ENCODE measurements at regions not wholly inside any gene's neighbourhood (a gene's known extent, or its start where the extent isn't known, plus 50 kb on each side); places are given as distances from the start of the nearest gene placed in this dataset.
"Not testable (repeated sequence)": the region's sequence is repeated elsewhere in the genome, so short reads cannot be mapped to it uniquely, and the experiment has no call there.

DNA sequence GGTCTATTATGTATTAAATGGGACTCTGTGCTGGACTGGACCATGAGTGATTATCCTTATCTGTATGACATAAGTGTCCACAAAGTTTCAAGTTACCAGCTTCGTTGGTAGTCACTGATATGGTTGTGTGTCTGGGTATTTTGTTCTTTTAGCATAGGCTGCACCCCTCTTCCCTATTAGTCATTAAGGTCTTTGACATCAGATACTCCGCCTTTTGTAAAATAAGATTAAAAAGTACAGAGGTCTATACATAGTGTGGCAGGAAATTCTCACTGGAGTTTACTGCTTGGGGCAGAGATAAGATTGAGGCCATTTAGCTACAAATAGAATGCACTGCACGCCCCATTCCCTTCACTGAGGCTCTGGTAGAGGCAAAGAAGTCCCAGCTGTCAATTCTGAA is 99.4 kb downstream of the TMEM215 start:
- H3K4me3 Mint-ChIP-seq, result no peak overlapping the region
- no peaks in the 10 kb centered on the region for H3K9me3 Mint-ChIP-seq
- TF ChIP-seq, protein P1, sequence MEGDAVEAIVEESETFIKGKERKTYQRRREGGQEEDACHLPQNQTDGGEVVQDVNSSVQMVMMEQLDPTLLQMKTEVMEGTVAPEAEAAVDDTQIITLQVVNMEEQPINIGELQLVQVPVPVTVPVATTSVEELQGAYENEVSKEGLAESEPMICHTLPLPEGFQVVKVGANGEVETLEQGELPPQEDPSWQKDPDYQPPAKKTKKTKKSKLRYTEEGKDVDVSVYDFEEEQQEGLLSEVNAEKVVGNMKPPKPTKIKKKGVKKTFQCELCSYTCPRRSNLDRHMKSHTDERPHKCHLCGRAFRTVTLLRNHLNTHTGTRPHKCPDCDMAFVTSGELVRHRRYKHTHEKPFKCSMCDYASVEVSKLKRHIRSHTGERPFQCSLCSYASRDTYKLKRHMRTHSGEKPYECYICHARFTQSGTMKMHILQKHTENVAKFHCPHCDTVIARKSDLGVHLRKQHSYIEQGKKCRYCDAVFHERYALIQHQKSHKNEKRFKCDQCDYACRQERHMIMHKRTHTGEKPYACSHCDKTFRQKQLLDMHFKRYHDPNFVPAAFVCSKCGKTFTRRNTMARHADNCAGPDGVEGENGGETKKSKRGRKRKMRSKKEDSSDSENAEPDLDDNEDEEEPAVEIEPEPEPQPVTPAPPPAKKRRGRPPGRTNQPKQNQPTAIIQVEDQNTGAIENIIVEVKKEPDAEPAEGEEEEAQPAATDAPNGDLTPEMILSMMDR (conservative IDR thresholded peaks at IDR 0.05), result no peak
- DNase-seq (ENCODE audit: low read depth, low spot score), result no peak
- no peaks in the 10 kb centered on the region for H3K27me3 Mint-ChIP-seq (ENCODE audit: low read depth)
- no peaks in the 10 kb centered on the region for H3K36me3 Mint-ChIP-seq (ENCODE audit: low read depth)
- peaks cover 17% of the 10 kb centered on the region for H3K4me1 Mint-ChIP-seq
- H3K27ac Mint-ChIP-seq (ENCODE audit: unreplicated experiment), result no peak overlapping the region

DNA sequence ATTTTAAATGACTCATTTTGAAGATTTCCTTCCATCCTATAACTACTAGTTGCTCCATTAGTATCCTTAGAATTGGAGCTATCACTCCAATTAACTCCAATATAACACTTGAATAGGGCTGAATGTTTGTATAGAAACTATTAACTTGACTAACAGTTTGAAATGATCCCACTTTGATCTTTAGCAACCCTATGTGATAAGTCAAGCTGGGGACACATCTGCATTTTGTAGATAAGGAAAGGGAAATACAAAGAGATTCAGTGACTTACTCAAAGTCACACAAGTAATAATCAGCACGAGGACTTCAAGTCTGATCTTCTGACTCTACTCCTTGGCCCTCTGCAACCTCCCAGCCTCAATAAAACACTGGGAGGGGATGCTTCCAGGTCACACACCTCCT is 101.1 kb downstream of the TMEM215 start:
- H3K36me3 Mint-ChIP-seq (ENCODE audit: low read depth), result no peaks in the 10 kb centered on the region
- H3K9me3 Mint-ChIP-seq, result no peaks in the 10 kb centered on the region
- no peak overlapping the region for H3K4me3 Mint-ChIP-seq
- no peak overlapping the region for H3K27ac Mint-ChIP-seq (ENCODE audit: unreplicated experiment)
- H3K27me3 Mint-ChIP-seq (ENCODE audit: low read depth), result no peaks in the 10 kb centered on the region
- TF ChIP-seq, protein P1 (conservative IDR thresholded peaks at IDR 0.05), result no peak
- peaks cover 10% of the 10 kb centered on the region for H3K4me1 Mint-ChIP-seq
- no peak for DNase-seq (ENCODE audit: low read depth, low spot score)

DNA sequence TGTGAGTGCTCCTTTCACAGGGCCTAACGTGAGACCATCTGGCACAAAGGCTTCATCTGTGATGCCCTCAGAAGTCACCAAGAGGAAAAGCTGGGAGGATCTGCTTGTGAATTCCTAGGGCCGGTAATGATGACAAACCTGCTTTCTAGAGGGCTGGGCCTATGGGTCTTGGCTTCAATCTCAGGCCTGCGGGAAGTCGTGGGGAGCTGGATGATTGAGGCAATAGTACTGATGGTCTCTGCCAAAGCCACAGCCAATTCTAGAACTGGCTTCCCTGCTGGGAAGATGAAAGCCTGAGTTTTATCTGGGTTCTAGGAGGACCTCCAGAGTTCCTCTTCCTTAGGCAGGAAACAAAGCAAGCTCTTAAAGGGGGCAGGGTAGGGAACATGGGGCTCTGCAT is 102.7 kb downstream of the TMEM215 start:
- no peak for DNase-seq (ENCODE audit: low read depth, low spot score)
- Mint-ChIP-seq H3K9me3 (no peaks in the 10 kb centered on the region), H3K36me3 (ENCODE audit: low read depth) (no peaks in the 10 kb centered on the region), H3K27ac (ENCODE audit: unreplicated experiment) (no peak overlapping the region), H3K4me1 (peaks cover 10% of the 10 kb centered on the region), H3K27me3 (ENCODE audit: low read depth) (no peaks in the 10 kb centered on the region), H3K4me3 (no peak overlapping the region)
- TF ChIP-seq, protein P1 (conservative IDR thresholded peaks at IDR 0.05), result no peak

DNA sequence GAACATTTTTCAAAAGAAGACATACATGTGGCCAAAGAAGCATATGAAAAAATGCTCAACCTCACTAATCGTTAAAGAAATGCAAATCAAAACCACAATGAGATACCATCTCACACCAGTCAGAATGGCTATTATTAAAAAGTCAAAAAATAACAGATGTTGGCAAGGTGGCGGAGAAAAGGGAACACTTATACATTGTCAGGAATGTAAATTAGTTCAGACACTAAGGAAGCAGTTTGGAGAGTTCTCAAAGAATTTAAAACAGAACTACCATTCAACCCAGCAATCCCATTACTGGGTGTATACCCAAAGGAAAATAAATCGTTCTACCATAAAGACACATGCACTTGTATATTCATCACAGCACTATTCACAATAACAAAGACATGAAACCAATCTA is 106.9 kb downstream of the APTX start:
- not testable (repeated sequence) for DNase-seq (ENCODE audit: low read depth, low spot score); H3K4me3 Mint-ChIP-seq; H3K36me3 Mint-ChIP-seq (ENCODE audit: low read depth); H3K27me3 Mint-ChIP-seq (ENCODE audit: low read depth); H3K4me1 Mint-ChIP-seq
- peaks cover 11% of the 10 kb centered on the region for H3K9me3 Mint-ChIP-seq
- H3K27ac Mint-ChIP-seq (ENCODE audit: unreplicated experiment), result peak overlapping the region; percentile 32

DNA sequence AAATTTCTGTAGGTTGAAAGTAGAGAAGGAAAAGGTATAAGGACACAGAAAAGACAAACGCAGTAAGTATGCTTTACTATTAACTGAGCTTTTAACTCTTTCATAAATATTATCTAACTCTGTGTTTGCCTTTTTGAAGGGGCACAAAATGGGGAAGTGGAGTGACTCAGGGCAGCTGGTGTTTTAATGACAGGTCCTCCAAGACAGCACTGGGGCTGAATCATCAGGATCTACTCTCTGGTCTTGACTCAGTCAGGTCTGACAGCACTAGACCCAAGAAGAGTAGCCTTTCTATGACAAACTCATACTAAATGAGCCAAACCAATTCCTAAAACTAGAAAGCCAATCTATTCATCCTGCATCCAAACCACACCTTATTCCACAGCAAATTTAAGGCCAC is 102.2 kb downstream of the APTX start:
- Mint-ChIP-seq H3K27me3 (ENCODE audit: low read depth) (no peaks in the 10 kb centered on the region), H3K4me3 (no peak overlapping the region), H3K4me1 (peaks cover 5% of the 10 kb centered on the region), H3K36me3 (ENCODE audit: low read depth) (peaks cover 6% of the 10 kb centered on the region), H3K27ac (ENCODE audit: unreplicated experiment) (no peak overlapping the region), H3K9me3 (peaks cover 11% of the 10 kb centered on the region)
- DNase-seq (ENCODE audit: low read depth, low spot score), result no peak
- TF ChIP-seq, protein P1 (conservative IDR thresholded peaks at IDR 0.05), result no peak

DNA sequence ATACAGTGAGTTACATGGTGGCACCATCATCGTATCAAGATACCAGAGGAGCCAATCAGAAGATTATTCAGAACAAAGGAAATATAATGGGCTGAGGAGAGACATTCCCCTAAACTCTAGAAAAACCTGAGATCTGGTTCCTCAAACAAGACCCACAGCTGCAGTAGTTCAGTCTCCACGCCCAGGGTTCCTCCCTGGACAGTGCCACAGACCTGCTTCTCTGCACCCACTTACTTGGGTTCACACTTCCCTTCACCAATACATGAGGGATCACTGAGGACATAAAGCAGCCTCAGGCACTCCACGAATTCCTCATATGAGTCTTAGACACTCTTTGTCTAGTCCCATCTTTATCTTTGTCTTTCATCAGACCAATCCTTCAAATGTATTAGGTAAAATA is 101.7 kb downstream of the APTX start:
- TF ChIP-seq, protein P1 (conservative IDR thresholded peaks at IDR 0.05), result no peak
- Mint-ChIP-seq H3K27ac (ENCODE audit: unreplicated experiment) (no peak overlapping the region), H3K4me3 (no peak overlapping the region), H3K36me3 (ENCODE audit: low read depth) (peaks cover 4% of the 10 kb centered on the region), H3K27me3 (ENCODE audit: low read depth) (no peaks in the 10 kb centered on the region), H3K9me3 (peaks cover 9% of the 10 kb centered on the region), H3K4me1 (peaks cover 9% of the 10 kb centered on the region)
- no peak for DNase-seq (ENCODE audit: low read depth, low spot score)
